Gastrocnemius medialis (tissue), 4 donors: ENCODE measurements at regions not wholly inside any gene's neighbourhood (a gene's known extent, or its start where the extent isn't known, plus 50 kb on each side); places are given as distances from the start of the nearest gene placed in this dataset.

ENCODE experiments used
- ATAC-seq, 2 donors: fragments of 150-250 bp; one replicate each; pipeline ENCODE4 v1.9.1; 2016
- DNase-seq, 2 donors: peaks; one replicate each; pipeline ENCODE4 v3.0.0-alpha.2; 2019
- H3K27ac ChIP-seq, 4 donors: fragments of 200-600 bp; sonication (generic); 1 replicate in 1 of 4; 2 replicates in 3 of 4; pipeline ENCODE4 v1.5.1; 2016 to 2018; ENCODE audit warnings: mild to moderate bottlenecking in 2 of 4, moderate library complexity in 1 of 4
- H3K27me3 ChIP-seq, 3 donors: fragments of 200-600 bp; sonication (generic) in 2 of 3; 1 replicate in 1 of 3; 2 replicates in 2 of 3; pipeline versions ENCODE4 v1.5.1 to v1.6.0; 2016 to 2019; ENCODE audit warnings: mild to moderate bottlenecking in 1 of 3, moderate library complexity in 1 of 3
- H3K36me3 ChIP-seq, 2 donors: fragments of 200-600 bp; sonication (generic) in 1 of 2; one replicate each; pipeline ENCODE4 v1.5.1; 2017 to 2018
- H3K4me1 ChIP-seq, 2 donors: fragments of 200-600 bp; sonication (generic) in 1 of 2; one replicate each; pipeline ENCODE4 v1.5.1; 2016 to 2017; ENCODE audit warnings: mild to moderate bottlenecking in 2 of 2
- H3K4me3 ChIP-seq, 4 donors: fragments of 200-600 bp; sonication (generic) in 3 of 4; 1 replicate in 1 of 4; 2 replicates in 3 of 4; pipeline ENCODE4 v1.5.1; 2016 to 2019; ENCODE audit warnings: mild to moderate bottlenecking in 2 of 4
- H3K9me3 ChIP-seq, 3 donors: fragments of 200-600 bp; sonication (generic) in 2 of 3; 1 replicate in 1 of 3; 2 replicates in 2 of 3; pipeline ENCODE4 v1.5.1; 2016 to 2019
- POLR2A ChIP-seq, 2 donors: fragments of 450-650 bp; IDR thresholded peaks; one replicate each; pipeline ENCODE4 v1.6.1; 2017; ENCODE audit warnings: antibody characterized with exemption in 2 of 2, mild to moderate bottlenecking in 2 of 2, moderate library complexity in 2 of 2
- in situ Hi-C, 4 donors: fragments of 200-750 bp; cut with MboI; loops; one replicate each; pipeline versions ENCODE4 v1.15.0 to v1.8.0; 2017; ENCODE audit warnings: low sequenced_read_pairs in 4 of 4
- intact Hi-C: fragments of 100-400 bp; cut with DNase I; formaldehyde crosslinking; loops from one replicate; pipeline ENCODE4 v1.15.1; 2023; ENCODE audit warnings: low total_unique reads
- TF ChIP-seq, protein P1 (sequence below), 5 experiments: fragments of 450-650 bp in 3 of 5; fragments of 200-600 bp in 2 of 5; sonication (generic) in 2 of 5; IDR thresholded peaks in 4 of 5; conservative IDR thresholded peaks in 1 of 5; 1 replicate in 4 of 5; 2 replicates in 1 of 5; pipeline ENCODE4 v1.5.1; 2016 to 2019; ENCODE audit warnings: antibody characterized with exemption in 5 of 5, mild to moderate bottlenecking in 3 of 5, moderate library complexity in 3 of 5

DNA sequence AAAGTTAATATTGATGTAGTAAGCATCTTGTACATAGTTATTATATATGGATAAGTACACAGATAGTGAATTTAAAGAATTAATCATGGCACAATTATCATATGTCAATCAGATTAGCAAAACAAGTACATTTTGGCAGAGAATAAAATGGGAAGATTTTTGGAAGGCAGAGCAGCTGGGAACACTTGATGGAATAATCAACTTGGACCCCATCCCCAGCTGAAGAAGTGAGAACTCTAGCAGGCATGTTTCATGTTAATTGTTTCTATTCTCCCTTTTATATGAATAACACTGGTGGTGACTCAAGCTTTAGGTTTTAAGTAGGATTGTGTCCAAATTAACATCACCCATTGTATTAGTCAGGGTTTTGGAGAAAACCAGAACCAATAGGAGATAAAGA is 198.7 kb downstream of the KCNJ2 start:
- intact Hi-C loops (no loop called here), in situ Hi-C loops (no loop called here)
- Histone ChIP-seq H3K36me3 (no peaks in the 10 kb centered on the region), H3K9me3 (no peaks in the 10 kb centered on the region), H3K4me1 (peaks cover 0 to 4% of the 10 kb centered on the region in 2 donors), H3K27ac (no peak overlapping the region), H3K27me3 (no peaks in the 10 kb centered on the region), H3K4me3 (no peak overlapping the region)
- DNase-seq (no peak), ATAC-seq (no peak)
- TF ChIP-seq, protein P1, sequence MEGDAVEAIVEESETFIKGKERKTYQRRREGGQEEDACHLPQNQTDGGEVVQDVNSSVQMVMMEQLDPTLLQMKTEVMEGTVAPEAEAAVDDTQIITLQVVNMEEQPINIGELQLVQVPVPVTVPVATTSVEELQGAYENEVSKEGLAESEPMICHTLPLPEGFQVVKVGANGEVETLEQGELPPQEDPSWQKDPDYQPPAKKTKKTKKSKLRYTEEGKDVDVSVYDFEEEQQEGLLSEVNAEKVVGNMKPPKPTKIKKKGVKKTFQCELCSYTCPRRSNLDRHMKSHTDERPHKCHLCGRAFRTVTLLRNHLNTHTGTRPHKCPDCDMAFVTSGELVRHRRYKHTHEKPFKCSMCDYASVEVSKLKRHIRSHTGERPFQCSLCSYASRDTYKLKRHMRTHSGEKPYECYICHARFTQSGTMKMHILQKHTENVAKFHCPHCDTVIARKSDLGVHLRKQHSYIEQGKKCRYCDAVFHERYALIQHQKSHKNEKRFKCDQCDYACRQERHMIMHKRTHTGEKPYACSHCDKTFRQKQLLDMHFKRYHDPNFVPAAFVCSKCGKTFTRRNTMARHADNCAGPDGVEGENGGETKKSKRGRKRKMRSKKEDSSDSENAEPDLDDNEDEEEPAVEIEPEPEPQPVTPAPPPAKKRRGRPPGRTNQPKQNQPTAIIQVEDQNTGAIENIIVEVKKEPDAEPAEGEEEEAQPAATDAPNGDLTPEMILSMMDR (IDR thresholded peaks at IDR 0.05 in 4 of 5, conservative IDR thresholded peaks at IDR 0.05 in 1 of 5): no peak
- TF ChIP-seq POLR2A (IDR thresholded peaks at IDR 0.05): no peak

DNA sequence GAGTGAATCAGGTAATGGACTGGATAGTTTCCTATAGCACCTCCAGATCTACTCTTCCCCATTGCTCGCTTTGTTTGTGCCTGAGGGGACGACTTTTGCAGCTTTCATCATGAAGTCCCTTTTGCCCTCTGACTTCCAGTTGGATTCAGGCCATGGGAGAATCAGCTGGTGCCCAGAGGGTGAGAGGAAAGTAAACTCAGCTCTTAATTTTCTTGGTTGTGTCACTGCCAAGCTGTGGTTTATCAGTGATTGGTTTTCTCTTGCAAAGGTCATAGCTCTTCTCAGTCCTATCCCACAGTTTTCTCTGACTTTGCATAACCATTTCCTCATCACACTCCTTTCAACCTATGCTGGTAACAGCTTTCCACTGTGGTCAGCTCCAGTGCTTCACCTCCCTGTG is 200.1 kb downstream of the KCNJ2 start:
- Histone ChIP-seq H3K36me3 (no peaks in the 10 kb centered on the region), H3K4me3 (no peak overlapping the region), H3K4me1 (peaks cover 0 to 4% of the 10 kb centered on the region in 2 donors), H3K27ac (no peak overlapping the region), H3K27me3 (no peaks in the 10 kb centered on the region), H3K9me3 (no peaks in the 10 kb centered on the region)
- DNase-seq: no peak
- in situ Hi-C loops (no loop called here), intact Hi-C loops (no loop called here)
- TF ChIP-seq, protein P1 (IDR thresholded peaks at IDR 0.05 in 4 of 5, conservative IDR thresholded peaks at IDR 0.05 in 1 of 5): no peak
- no peak for TF ChIP-seq POLR2A (IDR thresholded peaks at IDR 0.05)
- ATAC-seq: no peak

DNA sequence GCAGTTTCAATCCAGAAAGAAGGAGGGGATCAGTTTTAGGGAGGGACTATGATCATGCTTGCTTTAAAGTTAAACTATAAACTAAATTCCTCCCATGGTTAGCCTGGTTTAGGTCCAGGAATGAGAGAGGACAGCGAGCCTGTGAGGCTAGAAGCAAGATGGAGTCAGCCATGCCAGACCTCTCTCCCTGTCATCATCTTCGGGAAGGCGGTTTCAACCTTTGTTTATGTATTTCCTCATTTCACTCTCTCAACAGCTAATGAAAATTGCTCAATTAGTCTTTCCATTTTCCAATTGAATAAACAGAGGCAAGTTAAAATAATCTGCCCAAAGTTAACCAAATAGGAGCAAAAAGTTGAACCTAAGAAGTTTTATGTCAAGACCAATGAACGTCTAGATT is 201.5 kb downstream of the KCNJ2 start:
- in situ Hi-C loops (no loop called here), intact Hi-C loops (no loop called here)
- H3K27ac ChIP-seq: no peak overlapping the region
- ATAC-seq (no peak), DNase-seq (no peak)
- H3K9me3 ChIP-seq: no peaks in the 10 kb centered on the region
- TF ChIP-seq, protein P1 (IDR thresholded peaks at IDR 0.05 in 4 of 5, conservative IDR thresholded peaks at IDR 0.05 in 1 of 5): no peak
- no peak for TF ChIP-seq POLR2A (IDR thresholded peaks at IDR 0.05)
- no peaks in the 10 kb centered on the region for H3K27me3 ChIP-seq
- H3K4me1 ChIP-seq: peaks cover 0 to 4% of the 10 kb centered on the region in 2 donors
- no peaks in the 10 kb centered on the region for H3K36me3 ChIP-seq
- H3K4me3 ChIP-seq: no peak overlapping the region

DNA sequence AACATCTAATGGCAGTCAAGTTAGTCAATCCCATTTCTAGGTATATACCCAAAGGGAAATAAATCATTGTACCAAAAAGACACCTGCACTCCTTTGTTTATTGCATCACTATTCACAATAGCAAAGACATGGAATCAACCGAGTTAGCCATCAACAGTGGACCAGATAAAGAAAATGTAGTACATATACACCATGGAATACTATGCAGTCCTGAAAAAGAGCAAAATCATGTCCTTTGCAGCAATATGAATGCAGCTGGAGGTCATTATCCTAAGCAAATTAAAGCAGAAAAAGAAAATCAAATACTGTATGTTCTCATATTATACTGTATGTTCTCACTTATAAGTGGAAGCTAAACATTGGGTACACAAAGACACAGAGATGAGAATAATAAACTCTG is 204.0 kb downstream of the KCNJ2 start:
- H3K27ac ChIP-seq: no peak overlapping the region
- no peak overlapping the region for H3K4me3 ChIP-seq
- TF ChIP-seq POLR2A (IDR thresholded peaks at IDR 0.05): no peak
- TF ChIP-seq, protein P1 (IDR thresholded peaks at IDR 0.05 in 4 of 5, conservative IDR thresholded peaks at IDR 0.05 in 1 of 5): no peak
- H3K9me3 ChIP-seq: no peaks in the 10 kb centered on the region
- no peaks in the 10 kb centered on the region for H3K27me3 ChIP-seq
- ATAC-seq (no peak), DNase-seq (no peak)
- intact Hi-C loops (no loop called here), in situ Hi-C loops (no loop called here)
- H3K36me3 ChIP-seq: no peaks in the 10 kb centered on the region
- peaks cover 0 to 4% of the 10 kb centered on the region in 2 donors for H3K4me1 ChIP-seq

DNA sequence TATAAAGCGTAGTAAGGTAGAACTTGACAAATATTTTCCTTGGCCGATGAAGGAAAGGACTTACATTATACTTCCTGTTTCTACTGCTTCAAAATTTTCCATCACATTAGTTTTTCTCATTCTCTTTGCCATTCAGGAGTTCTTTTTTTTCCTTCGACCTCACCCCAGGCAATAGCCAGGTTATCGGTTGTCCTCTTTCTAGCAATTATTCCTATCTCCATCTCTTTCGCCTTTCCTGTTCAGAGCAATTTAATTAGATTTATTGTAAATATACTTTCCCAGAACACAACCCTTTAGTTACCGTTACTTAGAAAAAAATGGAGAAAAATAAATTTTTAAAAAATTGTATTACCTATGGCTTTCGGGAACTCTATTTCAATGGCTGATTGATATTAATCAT is 205.2 kb downstream of the KCNJ2 start:
- no peaks in the 10 kb centered on the region for H3K36me3 ChIP-seq
- H3K4me1 ChIP-seq: peaks cover 0 to 4% of the 10 kb centered on the region in 2 donors
- in situ Hi-C loops (no loop called here), intact Hi-C loops (no loop called here)
- H3K27ac ChIP-seq: no peak overlapping the region
- no peak for TF ChIP-seq POLR2A (IDR thresholded peaks at IDR 0.05)
- DNase-seq (no peak), ATAC-seq (no peak)
- H3K27me3 ChIP-seq: no peaks in the 10 kb centered on the region
- no peaks in the 10 kb centered on the region for H3K9me3 ChIP-seq
- H3K4me3 ChIP-seq: no peak overlapping the region
